GM18909 (cell line): ENCODE measurements at regions not wholly inside any gene's neighbourhood (a gene's known extent, or its start where the extent isn't known, plus 50 kb on each side); places are given as distances from the start of the nearest gene placed in this dataset.
"Not testable (repeated sequence)": the region's sequence is repeated elsewhere in the genome, so short reads cannot be mapped to it uniquely, and the experiment has no call there.

Experiments
- ATAC-seq: cut with Tn5 transposase; IDR thresholded peaks from one replicate; pipeline ENCODE4 v1.9.1; 2021; ENCODE audit warnings: mild to moderate bottlenecking; ENCODE audit not compliant: unreplicated experiment, poor library complexity

GRCh38 chr1:221022331-221022730 is 143.1 kb downstream of the HLX start:
- ATAC-seq: no peak

- no peak for ATAC-seq
Observed at GRCh38 chr1:221023482-221023881, 144.2 kb downstream of the HLX start.

- no peak for ATAC-seq
Observed at GRCh38 chr1:221025501-221025900, 146.3 kb downstream of the HLX start.

GRCh38 chr1:221025956-221026355 is 146.7 kb downstream of the HLX start:
- ATAC-seq: no peak

- ATAC-seq: no peak
Observed at GRCh38 chr1:221029981-221030649, 150.9 kb downstream of the HLX start.

- ATAC-seq: no peak
Observed at GRCh38 chr1:221030990-221031389, 151.7 kb downstream of the HLX start.

- no peak for ATAC-seq
Observed at GRCh38 chr1:221031458-221032203, 152.4 kb downstream of the HLX start.

GRCh38 chr1:221032204-221032585 is 153.0 kb downstream of the HLX start:
- ATAC-seq: no peak

GRCh38 chr1:221032637-221033280 is 153.5 kb downstream of the HLX start:
- ATAC-seq: no peak

- ATAC-seq: no peak
Observed at GRCh38 chr1:221035662-221036153, 156.5 kb downstream of the HLX start.

- no peak for ATAC-seq
Observed at GRCh38 chr1:221039616-221040015, 160.4 kb downstream of the HLX start.

- no peak for ATAC-seq
Observed at GRCh38 chr1:221040101-221040500, 160.9 kb downstream of the HLX start.

- no peak for ATAC-seq
Observed at GRCh38 chr1:221040691-221041285, 161.5 kb downstream of the HLX start.

GRCh38 chr1:221044538-221044937 is 165.3 kb downstream of the HLX start:
- no peak for ATAC-seq

- no peak for ATAC-seq
Observed at GRCh38 chr1:221045151-221045550, 165.9 kb downstream of the HLX start.

GRCh38 chr1:221045842-221046831 is 166.9 kb downstream of the HLX start:
- ATAC-seq: peak; percentile 97

- ATAC-seq: not testable (repeated sequence)
Observed at GRCh38 chr1:221051391-221051790, 172.1 kb downstream of the HLX start.

GRCh38 chr1:221053889-221054288 is 174.6 kb downstream of the HLX start:
- no peak for ATAC-seq

- ATAC-seq: no peak
Observed at GRCh38 chr1:221059506-221059905, 180.3 kb downstream of the HLX start.

GRCh38 chr1:221063651-221064050 is 184.4 kb downstream of the HLX start:
- ATAC-seq: no peak
